OCI-LY1 (cell line): ENCODE measurements at regions not wholly inside any gene's neighbourhood (a gene's known extent, or its start where the extent isn't known, plus 50 kb on each side); places are given as distances from the start of the nearest gene placed in this dataset.

Source experiments
- CTCF ChIP-seq: fragments of 200-600 bp; sonication (generic), shearing (Covaris generic); IDR thresholded peaks from 2 replicates; pipeline ENCODE4 v1.5.1; 2017; ENCODE audit warnings: mild to moderate bottlenecking, antibody characterized with exemption, low read length, moderate library complexity, mixed read lengths
- EZH2 ChIP-seq: fragments of 200-600 bp; sonication (generic), shearing (Covaris generic); IDR thresholded peaks from 2 replicates; pipeline ENCODE4 v1.8.0; 2017; ENCODE audit warnings: borderline replicate concordance, mixed run types, mild to moderate bottlenecking, antibody characterized with exemption, low read length, moderate library complexity, mixed read lengths

GRCh38 chr14:29352706-29353080 is 575.0 kb downstream of the PRKD1 start:
- TF ChIP-seq CTCF (no peak), EZH2 (no peak)
